ENCODE measurements at regions not wholly inside any gene's neighbourhood (a gene's known extent, or its start where the extent isn't known, plus 50 kb on each side); places are given as distances from the start of the nearest gene placed in this dataset.

GRCh38 chr2:221205103-221205673 lies 366.9 kb downstream of the EPHA4 start:
- DNase-seq, result peak; percentile 86

- no peak for DNase-seq
Measured at GRCh38 chr2:221210686-221211085, 361.4 kb downstream of the EPHA4 start.

GRCh38 chr2:221211653-221212052 lies 360.5 kb downstream of the EPHA4 start:
- no peak for DNase-seq

GRCh38 chr2:221212105-221212504 lies 360.0 kb downstream of the EPHA4 start:
- DNase-seq, result no peak

- no peak for DNase-seq
Measured at GRCh38 chr2:221215487-221215886, 356.6 kb downstream of the EPHA4 start.

GRCh38 chr2:221216636-221217035 lies 355.5 kb downstream of the EPHA4 start:
- no peak for DNase-seq

GRCh38 chr2:221225752-221226151 lies 346.4 kb downstream of the EPHA4 start:
- DNase-seq, result no peak

- DNase-seq, result no peak
Measured at GRCh38 chr2:221228214-221228769, 343.8 kb downstream of the EPHA4 start.

- DNase-seq, result no peak
Measured at GRCh38 chr2:221229099-221229498, 343.0 kb downstream of the EPHA4 start.

GRCh38 chr2:221231511-221231910 lies 340.6 kb downstream of the EPHA4 start:
- no peak for DNase-seq

GRCh38 chr2:221235941-221236340 lies 336.2 kb downstream of the EPHA4 start:
- DNase-seq, result no peak

- no peak for DNase-seq
Measured at GRCh38 chr2:221241072-221241471, 331.0 kb downstream of the EPHA4 start.

- DNase-seq, result no peak
Measured at GRCh38 chr2:221243771-221244170, 328.3 kb downstream of the EPHA4 start.

- no peak for DNase-seq
Measured at GRCh38 chr2:221245045-221245444, 327.1 kb downstream of the EPHA4 start.

- no peak for DNase-seq
Measured at GRCh38 chr2:221245772-221246171, 326.3 kb downstream of the EPHA4 start.

GRCh38 chr2:221254299-221254698 lies 317.8 kb downstream of the EPHA4 start:
- DNase-seq, result peak; percentile 72

GRCh38 chr2:221255862-221256261 lies 316.2 kb downstream of the EPHA4 start:
- DNase-seq, result peak; percentile 19

- DNase-seq, result no peak
Measured at GRCh38 chr2:221258464-221258863, 313.6 kb downstream of the EPHA4 start.

- no peak for DNase-seq
Measured at GRCh38 chr2:221262651-221263050, 309.5 kb downstream of the EPHA4 start.

GRCh38 chr2:221263573-221263972 lies 308.5 kb downstream of the EPHA4 start:
- no peak for DNase-seq

GRCh38 chr2:221264318-221264717 lies 307.8 kb downstream of the EPHA4 start:
- no peak for DNase-seq

- no peak for DNase-seq
Measured at GRCh38 chr2:221267773-221268425, 304.2 kb downstream of the EPHA4 start.

GRCh38 chr2:221268631-221269030 lies 303.5 kb downstream of the EPHA4 start:
- DNase-seq, result no peak

- no peak for DNase-seq
Measured at GRCh38 chr2:221270806-221271205, 301.3 kb downstream of the EPHA4 start.

GRCh38 chr2:221272729-221273128 lies 299.4 kb downstream of the EPHA4 start:
- DNase-seq, result no peak
